ENCODE measurements at regions not wholly inside any gene's neighbourhood (a gene's known extent, or its start where the extent isn't known, plus 50 kb on each side); places are given as distances from the start of the nearest gene placed in this dataset.

DNA sequence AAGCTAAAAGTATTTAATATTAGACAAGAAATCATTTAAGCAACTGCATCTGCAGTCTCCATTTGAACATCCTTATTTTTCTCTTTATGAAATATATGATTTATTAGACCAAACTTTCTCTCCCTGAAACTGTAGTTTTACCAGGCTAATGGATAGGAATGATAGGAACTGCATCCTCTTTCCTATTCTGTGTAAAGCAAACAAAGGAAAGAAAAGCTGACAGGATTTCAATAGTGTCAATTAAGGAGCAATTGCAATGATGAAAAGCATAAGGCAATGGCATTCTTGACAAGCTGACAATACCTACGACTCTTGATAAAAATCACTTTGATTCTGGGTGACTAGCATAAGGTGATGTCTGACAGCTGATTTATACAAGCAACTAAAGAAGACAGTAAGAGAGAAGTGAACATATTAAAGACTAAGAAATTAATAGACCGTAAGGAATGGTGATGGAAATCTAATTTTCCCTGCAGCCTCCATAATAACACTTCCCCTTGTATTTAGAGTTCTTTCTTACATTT lies 502.5 kb downstream of the TECRL start (continued):
- TF ChIP-seq, protein P1, sequence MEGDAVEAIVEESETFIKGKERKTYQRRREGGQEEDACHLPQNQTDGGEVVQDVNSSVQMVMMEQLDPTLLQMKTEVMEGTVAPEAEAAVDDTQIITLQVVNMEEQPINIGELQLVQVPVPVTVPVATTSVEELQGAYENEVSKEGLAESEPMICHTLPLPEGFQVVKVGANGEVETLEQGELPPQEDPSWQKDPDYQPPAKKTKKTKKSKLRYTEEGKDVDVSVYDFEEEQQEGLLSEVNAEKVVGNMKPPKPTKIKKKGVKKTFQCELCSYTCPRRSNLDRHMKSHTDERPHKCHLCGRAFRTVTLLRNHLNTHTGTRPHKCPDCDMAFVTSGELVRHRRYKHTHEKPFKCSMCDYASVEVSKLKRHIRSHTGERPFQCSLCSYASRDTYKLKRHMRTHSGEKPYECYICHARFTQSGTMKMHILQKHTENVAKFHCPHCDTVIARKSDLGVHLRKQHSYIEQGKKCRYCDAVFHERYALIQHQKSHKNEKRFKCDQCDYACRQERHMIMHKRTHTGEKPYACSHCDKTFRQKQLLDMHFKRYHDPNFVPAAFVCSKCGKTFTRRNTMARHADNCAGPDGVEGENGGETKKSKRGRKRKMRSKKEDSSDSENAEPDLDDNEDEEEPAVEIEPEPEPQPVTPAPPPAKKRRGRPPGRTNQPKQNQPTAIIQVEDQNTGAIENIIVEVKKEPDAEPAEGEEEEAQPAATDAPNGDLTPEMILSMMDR (conservative IDR thresholded peaks at IDR 0.05; ENCODE audit: low read depth in 2 of 2): no peak
- TF ChIP-seq STAT1 (IDR thresholded peaks at IDR 0.05; ENCODE audit: unreplicated experiment) (no peak), POLR2AphosphoS5 (IDR thresholded peaks at IDR 0.05; ENCODE audit: low read depth) (no peak)

DNA sequence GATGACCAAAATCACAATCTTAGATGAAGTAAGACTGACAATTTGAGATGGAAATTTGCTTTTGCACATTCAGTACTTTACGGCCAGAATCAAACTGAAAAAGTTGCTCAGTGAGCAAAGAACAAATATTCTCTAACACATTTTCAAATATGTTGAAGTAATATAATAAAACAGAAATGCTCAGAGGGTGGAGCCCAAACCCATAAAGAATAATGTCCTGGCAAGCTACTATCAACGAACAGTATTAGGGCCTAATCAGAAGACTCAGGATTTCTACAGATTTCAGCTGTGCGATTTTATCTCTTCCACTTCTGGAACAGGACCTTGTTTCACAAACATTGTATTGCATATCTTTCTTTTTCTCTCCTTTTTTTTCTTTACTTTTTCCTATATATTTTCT lies 505.0 kb downstream of the TECRL start:
- Histone ChIP-seq H3K27ac (ENCODE audit: low read depth) (no peak overlapping the region), H4K20me1 (replicated peaks; ENCODE audit: insufficient read depth) (no peaks in the 10 kb centered on the region)
- TF ChIP-seq, protein P2, sequence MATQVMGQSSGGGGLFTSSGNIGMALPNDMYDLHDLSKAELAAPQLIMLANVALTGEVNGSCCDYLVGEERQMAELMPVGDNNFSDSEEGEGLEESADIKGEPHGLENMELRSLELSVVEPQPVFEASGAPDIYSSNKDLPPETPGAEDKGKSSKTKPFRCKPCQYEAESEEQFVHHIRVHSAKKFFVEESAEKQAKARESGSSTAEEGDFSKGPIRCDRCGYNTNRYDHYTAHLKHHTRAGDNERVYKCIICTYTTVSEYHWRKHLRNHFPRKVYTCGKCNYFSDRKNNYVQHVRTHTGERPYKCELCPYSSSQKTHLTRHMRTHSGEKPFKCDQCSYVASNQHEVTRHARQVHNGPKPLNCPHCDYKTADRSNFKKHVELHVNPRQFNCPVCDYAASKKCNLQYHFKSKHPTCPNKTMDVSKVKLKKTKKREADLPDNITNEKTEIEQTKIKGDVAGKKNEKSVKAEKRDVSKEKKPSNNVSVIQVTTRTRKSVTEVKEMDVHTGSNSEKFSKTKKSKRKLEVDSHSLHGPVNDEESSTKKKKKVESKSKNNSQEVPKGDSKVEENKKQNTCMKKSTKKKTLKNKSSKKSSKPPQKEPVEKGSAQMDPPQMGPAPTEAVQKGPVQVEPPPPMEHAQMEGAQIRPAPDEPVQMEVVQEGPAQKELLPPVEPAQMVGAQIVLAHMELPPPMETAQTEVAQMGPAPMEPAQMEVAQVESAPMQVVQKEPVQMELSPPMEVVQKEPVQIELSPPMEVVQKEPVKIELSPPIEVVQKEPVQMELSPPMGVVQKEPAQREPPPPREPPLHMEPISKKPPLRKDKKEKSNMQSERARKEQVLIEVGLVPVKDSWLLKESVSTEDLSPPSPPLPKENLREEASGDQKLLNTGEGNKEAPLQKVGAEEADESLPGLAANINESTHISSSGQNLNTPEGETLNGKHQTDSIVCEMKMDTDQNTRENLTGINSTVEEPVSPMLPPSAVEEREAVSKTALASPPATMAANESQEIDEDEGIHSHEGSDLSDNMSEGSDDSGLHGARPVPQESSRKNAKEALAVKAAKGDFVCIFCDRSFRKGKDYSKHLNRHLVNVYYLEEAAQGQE (IDR thresholded peaks at IDR 0.05; ENCODE audit: unreplicated experiment): no peak
- no peak for TF ChIP-seq STAT1 (IDR thresholded peaks at IDR 0.05; ENCODE audit: unreplicated experiment)
- no peak for TF ChIP-seq ZNF114 (CRISPR knock-in tag; IDR thresholded peaks at IDR 0.05)
- TF ChIP-seq, protein P1 (conservative IDR thresholded peaks at IDR 0.05; ENCODE audit: low read depth in 2 of 2): no peak
- TF ChIP-seq CREB1 (CRISPR knock-in tag; IDR thresholded peaks at IDR 0.05; ENCODE audit: low read depth): no peak
- no peak for TF ChIP-seq EZH2 (IDR thresholded peaks at IDR 0.05; ENCODE audit: low read depth, unreplicated experiment)
- TF ChIP-seq, protein P3, sequence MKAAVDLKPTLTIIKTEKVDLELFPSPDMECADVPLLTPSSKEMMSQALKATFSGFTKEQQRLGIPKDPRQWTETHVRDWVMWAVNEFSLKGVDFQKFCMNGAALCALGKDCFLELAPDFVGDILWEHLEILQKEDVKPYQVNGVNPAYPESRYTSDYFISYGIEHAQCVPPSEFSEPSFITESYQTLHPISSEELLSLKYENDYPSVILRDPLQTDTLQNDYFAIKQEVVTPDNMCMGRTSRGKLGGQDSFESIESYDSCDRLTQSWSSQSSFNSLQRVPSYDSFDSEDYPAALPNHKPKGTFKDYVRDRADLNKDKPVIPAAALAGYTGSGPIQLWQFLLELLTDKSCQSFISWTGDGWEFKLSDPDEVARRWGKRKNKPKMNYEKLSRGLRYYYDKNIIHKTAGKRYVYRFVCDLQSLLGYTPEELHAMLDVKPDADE (IDR thresholded peaks at IDR 0.05): no peak
- no peak for TF ChIP-seq NANOG (IDR thresholded peaks at IDR 0.05; ENCODE audit: borderline replicate concordance)
- no peak for TF ChIP-seq EZH2phosphoT487 (IDR thresholded peaks at IDR 0.05; ENCODE audit: unreplicated experiment)

More for the DNA sequence above, 505.0 kb downstream of the TECRL start:
- H3K4me3 ChIP-seq: no peak overlapping the region
- H3K9me2 ChIP-seq (ENCODE audit: insufficient read depth): no peaks in the 10 kb centered on the region
- Mint-ChIP-seq H3K27me3 (ENCODE audit: insufficient read depth, low read depth, poor library complexity) (peaks cover 6% of the 10 kb centered on the region), H3K27ac (no peak overlapping the region), H3K4me3 (no peak overlapping the region), H3K36me3 (ENCODE audit: low read depth) (no peaks in the 10 kb centered on the region), H3K4me1 (peaks cover 12% of the 10 kb centered on the region), H3K9me3 (no peaks in the 10 kb centered on the region)
- H3F3A ChIP-seq (replicated peaks; ENCODE audit: low read depth): no peaks in the 10 kb centered on the region
- no peak overlapping the region for H2AFZ ChIP-seq
- H3K4me2 ChIP-seq: no peak overlapping the region
- DNase-seq (ENCODE audit: low spot score): no peak
- ATAC-seq: no peak
- peaks cover 33% of the 10 kb centered on the region for H3K27me3 ChIP-seq (ENCODE audit: insufficient read depth)
- H3K4me1 ChIP-seq (ENCODE audit: insufficient read depth): peaks cover 6% of the 10 kb centered on the region
- H3K79me2 ChIP-seq (replicated peaks; ENCODE audit: insufficient read depth): no peaks in the 10 kb centered on the region
- no peaks in the 10 kb centered on the region for H3K36me3 ChIP-seq (ENCODE audit: insufficient read depth)
